ENCODE measurements at regions not wholly inside any gene's neighbourhood (a gene's known extent, or its start where the extent isn't known, plus 50 kb on each side); places are given as distances from the start of the nearest gene placed in this dataset.
"Not testable (repeated sequence)": the region's sequence is repeated elsewhere in the genome, so short reads cannot be mapped to it uniquely, and the experiment has no call there.

GRCh38 chrY:19535697-19536096 lies 208.8 kb downstream of the KDM5D start:
- DNase-seq (ENCODE audit: low spot score) = not testable (repeated sequence)

DNA sequence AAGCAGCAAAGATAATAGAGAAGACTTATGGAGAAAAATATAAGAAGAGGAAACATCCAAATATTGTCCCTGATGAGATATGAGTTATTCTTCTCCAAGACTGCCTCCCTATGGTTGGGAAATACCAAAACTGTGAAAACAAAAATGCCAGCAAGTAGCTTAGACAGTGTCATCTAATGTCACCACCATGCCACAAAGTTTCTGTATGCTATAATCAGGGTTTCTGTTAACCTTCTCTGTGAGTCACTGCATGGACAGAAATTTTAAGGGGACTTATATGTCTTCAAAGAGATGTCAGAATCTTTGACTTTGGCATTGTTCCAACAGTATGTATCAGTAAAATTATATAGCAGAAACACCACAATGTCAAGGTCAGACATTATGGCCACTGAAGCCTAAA lies 222.6 kb downstream of the KDM5D start:
- DNase-seq (ENCODE audit: low spot score) = no peak

- no peak for DNase-seq (ENCODE audit: low spot score)
These were observed 241.5 kb downstream of the KDM5D start for GRCh38 chrY:19503092-19503449.

DNA sequence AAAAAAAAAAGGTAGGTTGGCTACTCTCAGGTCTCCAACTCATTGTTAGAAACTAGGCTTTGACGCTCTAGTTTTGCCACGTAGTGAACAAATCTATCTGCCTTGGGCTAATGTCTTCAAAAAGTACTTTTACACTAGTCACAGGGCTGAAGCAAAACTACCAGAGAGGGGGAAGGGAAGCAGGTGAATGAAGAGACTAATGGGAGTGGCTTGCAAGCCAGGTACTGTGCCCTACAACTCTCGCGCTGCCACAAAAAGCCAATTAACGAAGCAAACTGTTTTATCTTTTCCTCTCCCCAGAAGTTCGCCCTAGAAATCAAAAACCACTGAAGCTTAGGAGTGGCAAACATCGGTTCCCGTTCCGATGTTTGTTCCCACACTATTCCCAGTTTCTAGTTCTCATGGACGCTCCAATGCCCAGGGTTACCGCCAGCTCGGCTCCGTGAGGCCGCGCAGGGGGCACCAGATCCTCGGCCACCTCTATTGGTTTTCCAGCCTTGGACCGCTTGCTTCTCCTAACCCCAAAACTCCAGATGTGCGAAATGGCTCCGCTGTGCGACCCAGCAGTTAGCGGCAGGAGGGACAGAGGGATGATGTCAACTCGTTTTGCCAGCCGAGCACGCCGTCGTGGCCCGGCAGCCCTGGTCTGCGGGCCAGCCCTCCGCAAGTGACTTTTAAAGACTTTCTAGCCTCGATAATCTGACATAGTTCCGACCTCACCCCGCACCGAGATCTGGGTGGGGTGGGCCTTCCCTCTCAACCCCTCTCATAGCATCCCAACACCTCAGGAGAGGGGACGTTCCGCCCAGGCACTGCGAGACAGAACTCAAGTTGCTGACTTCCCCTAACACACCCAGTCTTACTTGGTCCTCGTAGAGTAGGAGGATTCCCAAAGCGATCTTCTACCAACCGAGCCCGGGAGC lies 242.1 kb downstream of the KDM5D start:
- DNase-seq (ENCODE audit: low spot score) = no peak

DNA sequence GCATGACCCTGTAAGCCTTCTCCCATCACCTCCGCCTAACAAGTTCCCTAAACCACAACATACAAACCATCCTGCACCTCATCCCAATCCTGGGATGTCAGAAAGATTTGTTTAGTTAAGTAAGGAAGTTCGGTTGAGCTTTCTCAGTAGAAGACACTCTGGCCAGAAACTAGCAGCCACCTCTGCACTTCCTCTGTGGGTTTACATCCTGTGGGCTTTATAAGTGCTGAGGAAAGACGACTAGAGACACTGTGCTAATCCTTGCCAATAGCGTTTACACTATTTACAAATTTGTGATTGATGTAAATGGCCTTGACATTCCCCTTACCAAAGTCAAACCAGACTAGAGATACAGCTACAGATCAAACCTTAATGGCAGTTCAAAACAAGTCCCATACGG lies 246.0 kb downstream of the KDM5D start:
- no peak for DNase-seq (ENCODE audit: low spot score)

DNA sequence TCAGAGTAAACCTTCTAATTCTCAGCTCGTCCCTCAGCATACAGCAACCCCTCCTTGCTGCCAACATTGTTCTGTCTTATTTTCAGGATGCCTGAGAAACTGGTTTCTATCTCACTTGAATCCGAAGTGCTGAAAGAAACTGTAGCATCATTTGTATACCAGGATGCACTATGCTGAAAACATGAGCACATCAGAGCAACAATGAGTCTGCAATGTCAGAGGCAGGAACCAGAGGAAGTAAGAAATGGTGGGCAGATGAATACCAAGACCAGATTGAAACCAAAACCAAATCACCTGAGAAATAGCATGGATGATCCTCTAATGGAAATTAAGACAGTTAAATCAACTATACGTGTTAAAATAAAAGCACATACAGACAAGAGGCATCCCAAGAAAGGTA lies 257.0 kb downstream of the KDM5D start:
- DNase-seq (ENCODE audit: low spot score) = no peak

DNA sequence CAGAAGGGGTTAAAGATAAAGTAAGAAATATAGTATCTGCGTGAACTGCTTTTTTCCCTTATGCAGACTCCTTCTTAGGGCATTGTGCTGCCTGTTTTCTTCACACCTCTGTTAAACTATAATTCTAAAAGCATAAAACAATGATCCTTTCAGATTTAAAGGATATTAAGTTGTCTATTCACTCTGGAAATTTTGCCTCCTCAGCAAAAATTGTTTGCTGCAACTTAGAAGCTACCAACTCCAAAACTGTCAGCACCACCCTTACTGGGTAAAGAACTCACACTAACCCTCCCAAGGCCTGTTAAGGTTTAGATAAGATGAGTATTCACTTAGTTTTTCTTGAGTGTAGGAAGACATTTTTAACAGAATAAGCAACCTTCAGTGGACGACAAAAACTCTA lies 259.5 kb downstream of the KDM5D start:
- DNase-seq (ENCODE audit: low spot score) = no peak

- DNase-seq (ENCODE audit: low spot score) = no peak
These were observed 265.4 kb downstream of the KDM5D start for GRCh38 chrY:19479141-19479540.

- DNase-seq (ENCODE audit: low spot score) = no peak
These were observed 266.6 kb downstream of the KDM5D start for GRCh38 chrY:19477959-19478358.

- no peak for DNase-seq (ENCODE audit: low spot score)
These were observed 278.7 kb downstream of the KDM5D start for GRCh38 chrY:19465809-19466208.

DNA sequence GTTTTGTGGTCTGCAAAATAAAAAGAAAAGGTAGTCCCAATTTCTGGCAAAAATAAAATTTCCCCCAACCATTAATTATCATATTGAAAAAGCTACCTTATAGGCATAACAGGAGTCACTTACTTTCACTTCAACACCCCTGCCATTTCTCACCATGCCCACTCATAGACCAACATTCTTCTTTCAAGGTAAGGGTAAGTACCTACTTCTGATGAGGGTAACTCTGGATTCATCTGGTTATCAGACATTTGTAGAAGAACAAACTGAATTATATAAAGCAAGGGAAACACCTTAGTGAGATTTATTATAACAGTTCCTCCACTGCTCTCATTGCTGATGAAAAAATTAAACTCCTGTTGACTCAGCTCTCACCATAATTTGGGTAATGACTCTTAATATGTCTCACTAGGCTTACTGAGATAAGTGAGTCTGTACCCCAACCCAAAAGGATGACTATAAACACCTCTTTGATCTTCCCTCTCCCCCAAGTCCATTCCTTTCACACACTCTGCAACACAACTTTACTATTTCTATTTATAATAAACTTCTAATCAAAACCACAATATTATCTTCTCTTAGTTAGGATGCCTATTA lies 287.6 kb downstream of the KDM5D start:
- no peak for DNase-seq (ENCODE audit: low spot score)

DNA sequence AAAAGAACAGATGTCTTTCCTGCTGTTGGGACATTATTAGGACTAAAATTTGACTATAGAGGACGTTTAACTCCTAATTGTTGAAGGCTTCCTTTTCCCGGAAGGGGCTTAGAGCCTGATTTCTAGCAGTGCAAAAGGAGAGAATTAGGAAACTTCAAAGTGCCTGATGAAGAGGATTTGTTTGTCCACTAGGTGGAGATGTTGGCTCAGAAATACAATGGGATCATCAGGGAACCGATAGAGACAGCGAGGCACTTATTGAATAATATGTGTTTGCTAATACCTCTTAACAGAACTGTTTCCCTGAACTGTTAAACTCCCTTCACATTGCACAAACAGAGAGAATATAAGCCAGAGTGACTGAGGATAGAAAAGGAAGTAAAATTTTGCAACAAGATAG lies 311.5 kb downstream of the KDM5D start:
- peak; percentile 36 for DNase-seq (ENCODE audit: low spot score)

DNA sequence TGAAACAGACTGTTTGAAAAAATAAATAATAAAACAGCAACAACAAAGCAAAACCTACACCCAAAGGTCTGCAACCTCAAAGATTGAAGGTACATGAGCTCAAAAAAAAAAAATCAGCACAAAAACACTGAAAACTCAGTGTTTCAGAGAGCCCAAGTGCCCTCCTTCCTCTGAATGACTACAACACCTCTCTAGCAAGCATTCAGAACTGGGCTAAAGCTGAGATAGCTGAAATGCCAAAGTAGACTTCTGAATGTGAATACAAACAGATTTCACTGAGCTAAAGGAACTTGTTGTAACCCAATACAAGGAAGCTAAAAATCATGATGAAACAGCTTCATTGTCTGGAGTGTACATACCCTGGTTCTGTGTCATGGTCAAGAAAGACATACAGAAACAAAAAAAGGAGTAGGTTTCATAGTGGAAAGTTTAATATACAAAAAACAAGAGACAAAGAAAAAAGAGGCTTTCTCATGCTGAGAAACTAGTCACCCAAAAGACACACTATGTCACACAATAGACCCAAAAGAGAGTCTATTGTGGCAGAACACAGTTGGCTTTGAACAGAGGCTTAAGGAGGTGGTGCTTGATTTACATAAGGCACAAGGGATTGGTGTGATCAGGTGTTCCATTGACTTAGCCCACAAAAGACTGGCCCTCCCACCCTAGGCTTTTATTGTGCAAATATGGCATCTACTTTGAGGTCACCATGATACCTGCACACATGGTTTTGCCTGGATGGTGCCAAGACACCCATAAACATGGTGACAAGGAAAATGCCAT lies 316.6 kb downstream of the KDM5D start:
- no peak for DNase-seq (ENCODE audit: low spot score)

DNA sequence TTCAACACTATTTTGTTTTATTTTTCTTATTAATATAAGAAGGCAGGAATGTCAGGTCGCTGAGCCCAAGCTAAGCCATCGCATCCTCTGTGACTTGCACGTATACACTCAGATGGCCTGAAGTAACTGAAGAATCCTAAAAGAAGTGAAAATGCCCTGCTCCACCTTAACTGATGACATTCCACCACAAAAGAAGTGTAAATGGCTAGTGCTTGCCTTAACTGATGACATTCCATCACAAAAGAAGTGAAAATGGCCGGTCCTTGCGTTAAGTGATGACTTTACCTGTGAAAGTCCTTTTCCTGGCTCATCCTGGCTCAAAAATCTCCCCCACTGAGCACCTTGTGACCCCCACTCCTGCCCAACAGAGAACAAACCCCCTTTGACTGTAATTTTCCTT lies 317.3 kb downstream of the KDM5D start:
- DNase-seq (ENCODE audit: low spot score) = not testable (repeated sequence)

GRCh38 chrY:19410980-19411766 lies 333.4 kb downstream of the KDM5D start:
- DNase-seq (ENCODE audit: low spot score) = no peak

- no peak for DNase-seq (ENCODE audit: low spot score)
These were observed 338.3 kb downstream of the KDM5D start for GRCh38 chrY:19406246-19406645.

GRCh38 chrY:19405598-19405997 lies 338.9 kb downstream of the KDM5D start:
- DNase-seq (ENCODE audit: low spot score) = no peak

DNA sequence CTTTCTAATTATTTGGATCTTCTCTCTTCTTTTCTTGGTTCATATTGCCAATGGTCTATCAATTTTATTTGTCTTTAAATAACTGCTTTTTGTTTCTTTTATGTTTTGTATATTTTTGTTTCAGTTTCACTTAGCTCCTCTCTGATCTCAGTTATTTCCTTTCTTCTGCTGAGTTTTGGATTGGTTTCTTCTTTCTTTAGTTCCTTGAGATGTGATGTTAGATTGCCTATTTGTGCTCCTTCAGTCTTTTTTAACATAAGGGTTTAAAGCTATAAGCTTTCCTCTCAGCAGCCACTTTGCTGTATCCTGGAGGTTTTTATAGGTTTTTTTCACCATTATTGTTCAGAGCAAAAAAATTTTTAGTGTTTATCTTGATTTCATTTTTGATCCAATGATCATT lies 351.6 kb downstream of the KDM5D start:
- no peak for DNase-seq (ENCODE audit: low spot score)

DNA sequence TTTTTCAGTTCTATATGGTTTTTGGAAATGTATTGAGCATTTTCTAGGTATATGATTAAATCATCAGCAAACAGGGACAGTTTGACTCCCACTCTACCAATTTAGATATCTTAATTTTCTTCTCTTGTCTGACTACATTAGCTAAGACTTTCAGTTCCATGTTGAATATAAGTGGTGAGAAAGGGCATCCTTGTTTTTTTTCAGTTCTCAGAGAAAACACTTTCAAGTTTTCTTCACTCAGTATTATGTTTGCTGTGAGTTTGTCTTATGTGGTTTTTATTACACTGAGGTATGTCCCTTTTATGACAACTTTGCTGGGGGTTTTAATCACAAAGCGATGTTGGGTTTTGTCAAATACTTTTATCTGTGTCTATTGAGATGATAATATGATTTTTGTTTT lies 352.6 kb downstream of the KDM5D start:
- DNase-seq (ENCODE audit: low spot score) = no peak

DNA sequence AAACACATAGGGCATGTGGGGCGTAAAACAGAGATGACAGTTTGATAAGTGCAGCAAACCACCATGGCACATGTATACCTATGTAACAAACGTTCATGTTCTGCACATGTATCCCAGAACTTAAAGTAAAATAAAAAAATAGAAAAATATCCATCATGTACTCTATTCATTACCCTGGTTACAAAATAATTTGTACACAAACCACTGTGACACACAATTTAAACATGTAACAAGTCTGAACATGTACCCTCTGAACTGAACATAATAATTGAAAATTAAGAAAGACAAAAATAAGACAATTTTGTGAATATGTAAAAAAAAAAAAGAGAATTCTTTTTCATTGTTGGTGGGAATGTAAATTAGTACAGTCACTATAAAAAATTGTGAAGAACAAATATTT lies 379.2 kb downstream of the KDM5D start:
- no peak for DNase-seq (ENCODE audit: low spot score)

DNA sequence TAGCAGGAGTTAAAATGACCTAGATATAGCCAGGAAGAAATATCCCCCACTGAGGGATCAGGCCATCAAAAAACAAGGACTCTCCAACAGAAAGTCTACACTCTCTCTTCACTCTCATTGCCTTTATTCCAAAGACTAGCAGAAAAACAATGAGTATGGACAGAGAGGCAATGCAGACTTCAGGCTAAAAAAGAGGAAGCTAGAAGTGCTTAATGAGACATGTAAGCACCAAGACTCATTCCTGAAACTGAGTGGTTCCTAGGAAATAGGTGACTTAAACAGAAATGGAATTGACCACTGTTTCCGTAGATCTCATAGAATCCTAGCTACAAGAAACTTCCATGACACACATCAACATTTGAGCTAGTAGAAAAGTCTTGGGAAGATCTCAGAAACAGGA lies 387.3 kb downstream of the KDM5D start:
- no peak for DNase-seq (ENCODE audit: low spot score)

DNA sequence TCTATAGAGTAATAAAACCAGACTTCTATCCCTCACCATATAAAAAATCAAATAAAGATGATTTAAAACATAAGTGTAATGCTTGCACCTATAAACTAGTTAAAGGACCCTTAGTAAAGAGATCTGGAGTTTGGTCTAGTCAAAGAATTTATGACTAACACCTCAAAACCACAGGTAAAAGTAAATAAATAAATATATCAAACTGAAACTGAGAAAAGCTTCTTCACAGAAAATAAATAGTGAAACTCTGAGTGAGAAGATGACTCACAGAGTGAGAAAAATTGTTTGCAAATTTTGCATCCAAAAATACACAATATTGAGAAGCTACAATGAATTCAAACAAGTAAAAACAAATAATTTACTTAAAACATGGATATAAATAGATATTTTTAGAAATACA lies 387.8 kb downstream of the KDM5D start:
- DNase-seq (ENCODE audit: low spot score) = no peak

All from globus pallidus (tissue), 1 donor.